Smooth muscle cell (in vitro differentiated cells): ENCODE measurements at regions not wholly inside any gene's neighbourhood (a gene's known extent, or its start where the extent isn't known, plus 50 kb on each side); places are given as distances from the start of the nearest gene placed in this dataset.

Experiments
- DNase-seq: peaks from one replicate; lab custom pipeline; 2025; ENCODE audit not compliant: unreplicated experiment; lab: John Stamatoyannopoulos, UW
- H2AFZ ChIP-seq: fragments of 200-600 bp; sonication (generic); 2 replicates; pipeline ENCODE4 v1.6.0; 2016; ENCODE audit warnings: antibody characterized with exemption, low read depth, mild to moderate bottlenecking
- H3F3A ChIP-seq: fragments of 200-600 bp; sonication (generic); 2 replicates; pipeline ENCODE4 v1.6.0; 2017; ENCODE audit warnings: antibody characterized with exemption, low read depth
- H3K27ac ChIP-seq: fragments of 200-600 bp; sonication (generic); 2 replicates; pipeline ENCODE4 v1.5.1; 2016; ENCODE audit warnings: low read depth, mild to moderate bottlenecking
- H3K27me3 ChIP-seq: fragments of 200-600 bp; sonication (generic); 2 replicates; pipeline ENCODE4 v1.6.1; 2016; ENCODE audit warnings: low read depth, mild to moderate bottlenecking
- H3K36me3 ChIP-seq: fragments of 200-600 bp; sonication (generic); 2 replicates; pipeline ENCODE4 v1.5.1; 2016; ENCODE audit warnings: low read depth
- H3K4me1 ChIP-seq: fragments of 200-600 bp; sonication (generic); 2 replicates; pipeline ENCODE4 v1.5.1; 2016; ENCODE audit warnings: low read depth
- H3K4me2 ChIP-seq: fragments of 200-600 bp; sonication (generic); 2 replicates; pipeline ENCODE4 v1.6.0; 2016; ENCODE audit warnings: mild to moderate bottlenecking
- H3K4me3 ChIP-seq: fragments of 200-600 bp; sonication (generic); 2 replicates; pipeline ENCODE4 v1.5.1; 2016; ENCODE audit warnings: mild to moderate bottlenecking
- H3K79me2 ChIP-seq: fragments of 200-600 bp; sonication (generic); 2 replicates; pipeline ENCODE4 v1.6.0; 2016; ENCODE audit warnings: low read depth, mild to moderate bottlenecking
- H3K9ac ChIP-seq: fragments of 200-600 bp; sonication (generic); 2 replicates; pipeline ENCODE4 v1.6.0; 2016; ENCODE audit warnings: low read depth
- H3K9me3 ChIP-seq: fragments of 200-600 bp; sonication (generic); replicated peaks from 2 replicates; pipeline ENCODE4 v1.5.1; 2016; ENCODE audit warnings: low read depth
- H4K20me1 ChIP-seq: fragments of 200-600 bp; sonication (generic); 2 replicates; pipeline ENCODE4 v1.6.0; 2016; ENCODE audit warnings: low read depth
- WGBS: methylation state at CpG from one replicate; pipeline ENCODE4 v1.1.7; 2016; ENCODE audit warnings: low lambda C conversion rate; 5-methylcytosine and 5-hydroxymethylcytosine counted together
- TF ChIP-seq, protein P1 (sequence below): fragments of 200-600 bp; sonication (generic); IDR thresholded peaks from 2 replicates; pipeline ENCODE4 v1.5.1; 2017; ENCODE audit warnings: borderline replicate concordance, mild to moderate bottlenecking, antibody characterized with exemption; ENCODE audit not compliant: insufficient read depth, poor library complexity, severe bottlenecking

DNA sequence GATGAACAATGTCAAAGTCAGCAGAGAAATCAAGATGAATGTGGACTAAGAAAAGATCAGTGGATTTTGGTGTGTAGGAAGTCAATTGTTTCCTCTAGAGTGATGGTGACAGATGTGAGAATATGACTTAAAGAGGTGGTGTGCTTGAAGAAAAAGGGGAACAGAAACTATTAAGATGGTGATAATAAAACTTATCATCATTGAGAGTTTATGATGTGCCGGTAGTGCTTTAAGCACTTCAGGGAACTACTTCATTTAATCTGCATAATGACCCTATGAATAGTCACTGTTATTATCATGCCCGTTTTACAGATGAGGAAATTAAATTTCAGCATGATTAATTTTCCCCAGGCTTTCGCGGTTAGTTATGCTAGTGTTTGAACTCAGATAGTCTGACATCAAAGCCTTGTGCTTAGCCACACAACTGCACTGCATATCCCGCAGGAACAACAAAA lies 246.9 kb upstream of the LRRC7 start:
- H3K4me2 ChIP-seq: no peak overlapping the region
- no peak overlapping the region for H3K9ac ChIP-seq
- no peaks in the 10 kb centered on the region for H3K9me3 ChIP-seq
- no peak for DNase-seq
- TF ChIP-seq, protein P1, sequence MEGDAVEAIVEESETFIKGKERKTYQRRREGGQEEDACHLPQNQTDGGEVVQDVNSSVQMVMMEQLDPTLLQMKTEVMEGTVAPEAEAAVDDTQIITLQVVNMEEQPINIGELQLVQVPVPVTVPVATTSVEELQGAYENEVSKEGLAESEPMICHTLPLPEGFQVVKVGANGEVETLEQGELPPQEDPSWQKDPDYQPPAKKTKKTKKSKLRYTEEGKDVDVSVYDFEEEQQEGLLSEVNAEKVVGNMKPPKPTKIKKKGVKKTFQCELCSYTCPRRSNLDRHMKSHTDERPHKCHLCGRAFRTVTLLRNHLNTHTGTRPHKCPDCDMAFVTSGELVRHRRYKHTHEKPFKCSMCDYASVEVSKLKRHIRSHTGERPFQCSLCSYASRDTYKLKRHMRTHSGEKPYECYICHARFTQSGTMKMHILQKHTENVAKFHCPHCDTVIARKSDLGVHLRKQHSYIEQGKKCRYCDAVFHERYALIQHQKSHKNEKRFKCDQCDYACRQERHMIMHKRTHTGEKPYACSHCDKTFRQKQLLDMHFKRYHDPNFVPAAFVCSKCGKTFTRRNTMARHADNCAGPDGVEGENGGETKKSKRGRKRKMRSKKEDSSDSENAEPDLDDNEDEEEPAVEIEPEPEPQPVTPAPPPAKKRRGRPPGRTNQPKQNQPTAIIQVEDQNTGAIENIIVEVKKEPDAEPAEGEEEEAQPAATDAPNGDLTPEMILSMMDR: no peak
- no peaks in the 10 kb centered on the region for H3K36me3 ChIP-seq
- H3K79me2 ChIP-seq: no peaks in the 10 kb centered on the region
- 64% methylated on average over 5 of the region's 5 CpGs for WGBS
- H3K4me1 ChIP-seq: no peaks in the 10 kb centered on the region
- no peaks in the 10 kb centered on the region for H4K20me1 ChIP-seq
- H3K4me3 ChIP-seq: no peak overlapping the region
- H3K27ac ChIP-seq: no peak overlapping the region
- no peak overlapping the region for H2AFZ ChIP-seq
- no peaks in the 10 kb centered on the region for H3F3A ChIP-seq
- no peaks in the 10 kb centered on the region for H3K27me3 ChIP-seq

DNA sequence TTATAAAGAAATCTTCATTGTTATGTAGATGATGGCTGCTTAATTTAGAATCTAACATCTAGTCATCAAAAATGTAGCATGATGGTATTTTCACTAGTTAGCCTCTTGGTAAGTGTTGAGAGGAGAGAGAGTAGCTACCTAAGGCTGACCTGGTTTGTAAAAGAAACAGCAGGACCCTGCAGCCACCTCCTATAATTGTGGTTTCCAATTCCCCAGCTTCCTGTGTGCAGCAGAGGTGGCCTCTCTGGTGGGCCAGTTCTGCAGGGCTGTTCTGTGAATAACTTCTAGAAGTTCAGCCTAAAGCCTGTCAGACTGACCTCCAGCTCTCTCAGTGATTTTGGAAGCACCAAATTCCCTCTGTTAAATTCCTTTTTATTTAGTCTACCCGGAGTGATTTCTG lies 246.4 kb upstream of the LRRC7 start:
- no peak for DNase-seq
- Histone ChIP-seq H3K9ac (no peak overlapping the region), H3K4me3 (no peak overlapping the region), H3F3A (no peaks in the 10 kb centered on the region), H3K4me1 (no peaks in the 10 kb centered on the region), H4K20me1 (no peaks in the 10 kb centered on the region), H2AFZ (no peak overlapping the region), H3K27me3 (no peaks in the 10 kb centered on the region), H3K79me2 (no peaks in the 10 kb centered on the region), H3K27ac (no peak overlapping the region), H3K36me3 (no peaks in the 10 kb centered on the region), H3K9me3 (no peaks in the 10 kb centered on the region), H3K4me2 (no peak overlapping the region)
- WGBS: 78% methylated on average over 1 of the region's 1 CpG
- TF ChIP-seq, protein P1: no peak

DNA sequence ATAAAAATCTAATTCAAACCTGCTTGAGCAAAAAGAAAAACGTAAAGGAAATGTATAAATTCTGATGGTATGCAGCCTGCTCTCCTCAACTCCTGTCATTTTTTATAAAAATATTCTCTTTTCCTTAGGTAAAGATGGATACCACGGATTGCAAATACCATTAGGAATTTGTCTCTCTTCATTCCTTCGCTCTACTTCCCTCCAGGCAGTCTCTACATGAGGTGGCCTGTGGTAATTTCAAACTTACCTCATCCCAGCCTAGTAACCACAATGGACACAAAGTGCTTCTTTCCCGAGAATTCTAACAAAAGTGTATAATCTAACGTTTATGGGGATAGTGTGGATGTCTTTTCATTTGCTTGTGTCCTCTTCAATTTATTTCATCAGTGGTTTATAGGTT lies 239.5 kb upstream of the LRRC7 start:
- no peaks in the 10 kb centered on the region for H3K27me3 ChIP-seq
- no peaks in the 10 kb centered on the region for H3K79me2 ChIP-seq
- H3K9ac ChIP-seq: no peak overlapping the region
- no peaks in the 10 kb centered on the region for H3K4me1 ChIP-seq
- H3K36me3 ChIP-seq: no peaks in the 10 kb centered on the region
- 77% methylated on average over 5 of the region's 5 CpGs for WGBS
- TF ChIP-seq, protein P1: no peak
- H2AFZ ChIP-seq: no peak overlapping the region
- no peaks in the 10 kb centered on the region for H3K9me3 ChIP-seq
- H3K4me3 ChIP-seq: no peak overlapping the region
- no peak overlapping the region for H3K4me2 ChIP-seq
- H3K27ac ChIP-seq: no peak overlapping the region
- no peaks in the 10 kb centered on the region for H4K20me1 ChIP-seq
- no peak for DNase-seq
- no peaks in the 10 kb centered on the region for H3F3A ChIP-seq

DNA sequence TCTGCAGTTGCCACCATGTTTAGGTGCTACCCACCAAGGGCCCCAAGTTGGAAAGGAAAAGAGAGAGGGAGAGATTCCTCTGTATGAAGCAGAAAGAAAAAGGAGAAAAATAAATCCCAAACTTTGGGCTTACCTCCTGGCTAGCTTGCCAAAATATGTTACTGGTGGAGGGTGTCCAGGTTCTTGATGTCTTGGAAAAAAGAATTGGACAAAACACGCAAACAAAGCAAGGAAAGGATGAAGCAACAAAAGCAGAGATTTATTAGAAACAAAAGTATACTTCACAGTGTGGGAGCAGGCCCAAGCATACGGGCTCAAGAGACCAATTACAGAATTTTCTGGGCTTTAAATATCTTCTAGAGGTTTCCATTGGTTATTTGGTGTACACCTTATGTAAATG lies 204.5 kb upstream of the LRRC7 start:
- Histone ChIP-seq H3K4me1 (no peaks in the 10 kb centered on the region), H4K20me1 (no peaks in the 10 kb centered on the region), H3K36me3 (no peaks in the 10 kb centered on the region), H3K9me3 (no peaks in the 10 kb centered on the region), H2AFZ (no peak overlapping the region), H3K4me3 (no peak overlapping the region), H3K27ac (no peak overlapping the region), H3K9ac (no peak overlapping the region), H3F3A (no peaks in the 10 kb centered on the region), H3K27me3 (no peaks in the 10 kb centered on the region), H3K79me2 (no peaks in the 10 kb centered on the region), H3K4me2 (no peak overlapping the region)
- TF ChIP-seq, protein P1: no peak
- no peak for DNase-seq
- WGBS: 91% methylated on average over 2 of the region's 2 CpGs
